Immature natural killer cell (primary cell): ENCODE measurements at regions not wholly inside any gene's neighbourhood (a gene's known extent, or its start where the extent isn't known, plus 50 kb on each side); places are given as distances from the start of the nearest gene placed in this dataset.
A peak's percentile ranks its signal among the peaks of the same experiment; 100 is the strongest.

Experiments
- DNase-seq, 3 donors: peaks; one replicate each; pipeline ENCODE4 v3.0.0; 2022; ENCODE audit warnings: mixed read lengths in 1 of 3
- H3K27ac Mint-ChIP-seq, 6 donors: one replicate each; pipeline ENCODE4 v1.8.0; 2020; ENCODE audit warnings: mixed read lengths in 6 of 6, mild to moderate bottlenecking in 5 of 6, inconsistent platforms in 4 of 6, moderate library complexity in 3 of 6
- H3K27me3 Mint-ChIP-seq, 3 donors: one replicate each; pipeline ENCODE4 v1.8.0; 2020 to 2021; ENCODE audit warnings: low read depth in 3 of 3, mild to moderate bottlenecking in 3 of 3, mixed read lengths in 3 of 3, moderate library complexity in 3 of 3, inconsistent platforms in 1 of 3
- H3K36me3 Mint-ChIP-seq, 3 donors: one replicate each; pipeline ENCODE4 v1.8.0; 2020; ENCODE audit warnings: mixed read lengths in 3 of 3, inconsistent platforms in 2 of 3, mild to moderate bottlenecking in 2 of 3
- H3K4me1 Mint-ChIP-seq, 2 donors: one replicate each; pipeline ENCODE4 v1.8.0; 2020; ENCODE audit warnings: inconsistent platforms in 2 of 2, mild to moderate bottlenecking in 2 of 2, mixed read lengths in 2 of 2, moderate library complexity in 1 of 2
- H3K4me3 Mint-ChIP-seq, 5 donors: one replicate each; pipeline ENCODE4 v1.8.0; 2020; ENCODE audit warnings: mild to moderate bottlenecking in 5 of 5, mixed read lengths in 5 of 5, inconsistent platforms in 3 of 5, moderate library complexity in 3 of 5
- H3K9me3 Mint-ChIP-seq, 6 donors: one replicate each; pipeline ENCODE4 v1.8.0; 2020; ENCODE audit warnings: mild to moderate bottlenecking in 6 of 6, mixed read lengths in 6 of 6, inconsistent platforms in 4 of 6, moderate library complexity in 3 of 6

GRCh38 chr17:17412326-17412725, 64.5 kb upstream of the MED9 start:
- no peak overlapping the region for H3K4me3 Mint-ChIP-seq

GRCh38 chr17:17413215-17413792, 63.5 kb upstream of the MED9 start:
- no peaks in the 10 kb centered on the region for H3K36me3 Mint-ChIP-seq
- DNase-seq = no peak
- H3K9me3 Mint-ChIP-seq = no peaks in the 10 kb centered on the region
- peaks cover 4 to 7% (median 5%) of the 10 kb centered on the region in 3 donors for H3K27me3 Mint-ChIP-seq
- peaks cover 13 to 21% of the 10 kb centered on the region in 2 donors for H3K4me1 Mint-ChIP-seq
- no peak overlapping the region for H3K4me3 Mint-ChIP-seq
- H3K27ac Mint-ChIP-seq = no peak overlapping the region

More at GRCh38 chr17:17412326-17412725, 64.5 kb upstream of the MED9 start:
- Mint-ChIP-seq H3K9me3 (no peaks in the 10 kb centered on the region), H3K27ac (no peak overlapping the region), H3K27me3 (peaks cover 5 to 7% (median 6%) of the 10 kb centered on the region in 3 donors), H3K36me3 (no peaks in the 10 kb centered on the region), H3K4me1 (peaks cover 13 to 26% of the 10 kb centered on the region in 2 donors)
- no peak for DNase-seq

- H3K27ac Mint-ChIP-seq = peak overlapping the region in 1 of 6 donors; percentile 52
- DNase-seq = no peak
- no peaks in the 10 kb centered on the region for H3K36me3 Mint-ChIP-seq
- peaks cover 11 to 16% of the 10 kb centered on the region in 2 donors for H3K4me1 Mint-ChIP-seq
- peaks cover 4 to 7% (median 5%) of the 10 kb centered on the region in 3 donors for H3K27me3 Mint-ChIP-seq
- H3K4me3 Mint-ChIP-seq = no peak overlapping the region
- H3K9me3 Mint-ChIP-seq = no peaks in the 10 kb centered on the region
Observed at GRCh38 chr17:17413821-17414220, 63.0 kb upstream of the MED9 start.

- H3K4me3 Mint-ChIP-seq = no peak overlapping the region
- no peaks in the 10 kb centered on the region for H3K36me3 Mint-ChIP-seq
- no peak for DNase-seq
- no peak overlapping the region for H3K27ac Mint-ChIP-seq
- H3K9me3 Mint-ChIP-seq = no peaks in the 10 kb centered on the region
- peaks cover 4 to 7% (median 5%) of the 10 kb centered on the region in 3 donors for H3K27me3 Mint-ChIP-seq
- H3K4me1 Mint-ChIP-seq = peaks cover 11 to 13% of the 10 kb centered on the region in 2 donors
Observed at GRCh38 chr17:17414341-17414805, 62.4 kb upstream of the MED9 start.

- Mint-ChIP-seq H3K4me1 (peaks cover 11 to 13% of the 10 kb centered on the region in 2 donors), H3K36me3 (no peaks in the 10 kb centered on the region), H3K9me3 (no peaks in the 10 kb centered on the region), H3K27ac (no peak overlapping the region), H3K4me3 (no peak overlapping the region), H3K27me3 (peaks cover 4 to 10% (median 5%) of the 10 kb centered on the region in 3 donors)
- no peak for DNase-seq
Observed at GRCh38 chr17:17415006-17415405, 61.8 kb upstream of the MED9 start.

GRCh38 chr17:17416007-17416399, 60.8 kb upstream of the MED9 start:
- Mint-ChIP-seq H3K9me3 (no peaks in the 10 kb centered on the region), H3K4me1 (peaks cover 11 to 13% of the 10 kb centered on the region in 2 donors), H3K27ac (no peak overlapping the region), H3K27me3 (peaks cover 4 to 10% (median 4%) of the 10 kb centered on the region in 3 donors), H3K4me3 (no peak overlapping the region), H3K36me3 (no peaks in the 10 kb centered on the region)
- peak in 1 of 3 donors; percentile 16 for DNase-seq

GRCh38 chr17:17416400-17417360, 60.1 kb upstream of the MED9 start:
- H3K9me3 Mint-ChIP-seq = no peaks in the 10 kb centered on the region

GRCh38 chr17:17417718-17418181, 59.0 kb upstream of the MED9 start:
- H3K9me3 Mint-ChIP-seq = no peaks in the 10 kb centered on the region
- no peaks in the 10 kb centered on the region for H3K36me3 Mint-ChIP-seq
- peaks cover 11 to 13% of the 10 kb centered on the region in 2 donors for H3K4me1 Mint-ChIP-seq
- H3K4me3 Mint-ChIP-seq = no peak overlapping the region
- no peak overlapping the region for H3K27ac Mint-ChIP-seq
- peaks cover 4 to 6% (median 5%) of the 10 kb centered on the region in 3 donors for H3K27me3 Mint-ChIP-seq
- DNase-seq = no peak

More at GRCh38 chr17:17416400-17417360, 60.1 kb upstream of the MED9 start:
- Mint-ChIP-seq H3K27me3 (peaks cover 4 to 7% (median 4%) of the 10 kb centered on the region in 3 donors), H3K27ac (peak overlapping the region in 1 of 6 donors; percentile 0), H3K4me3 (no peak overlapping the region), H3K4me1 (peaks cover 11 to 13% of the 10 kb centered on the region in 2 donors), H3K36me3 (no peaks in the 10 kb centered on the region)
- no peak for DNase-seq

- Mint-ChIP-seq H3K27ac (no peak overlapping the region), H3K27me3 (peaks cover 0 to 5% (median 3%) of the 10 kb centered on the region in 3 donors), H3K4me1 (peaks cover 11 to 13% of the 10 kb centered on the region in 2 donors), H3K9me3 (no peaks in the 10 kb centered on the region), H3K36me3 (no peaks in the 10 kb centered on the region), H3K4me3 (no peak overlapping the region)
- no peak for DNase-seq
Observed at GRCh38 chr17:17419166-17419565, 57.6 kb upstream of the MED9 start.

- Mint-ChIP-seq H3K27ac (no peak overlapping the region), H3K36me3 (no peaks in the 10 kb centered on the region), H3K9me3 (no peaks in the 10 kb centered on the region), H3K4me3 (no peak overlapping the region), H3K27me3 (peaks cover 0 to 5% (median 3%) of the 10 kb centered on the region in 3 donors), H3K4me1 (peaks cover 11 to 13% of the 10 kb centered on the region in 2 donors)
- no peak for DNase-seq
Observed at GRCh38 chr17:17419631-17420030, 57.2 kb upstream of the MED9 start.

- Mint-ChIP-seq H3K27me3 (peaks cover 0 to 5% (median 3%) of the 10 kb centered on the region in 3 donors), H3K27ac (no peak overlapping the region), H3K36me3 (no peaks in the 10 kb centered on the region), H3K4me3 (no peak overlapping the region), H3K4me1 (peaks cover 11 to 13% of the 10 kb centered on the region in 2 donors), H3K9me3 (no peaks in the 10 kb centered on the region)
- DNase-seq = no peak
Observed at GRCh38 chr17:17420082-17420481, 56.7 kb upstream of the MED9 start.

- DNase-seq = no peak
- H3K36me3 Mint-ChIP-seq = no peaks in the 10 kb centered on the region
- no peak overlapping the region for H3K4me3 Mint-ChIP-seq
- H3K4me1 Mint-ChIP-seq = peaks cover 11 to 13% of the 10 kb centered on the region in 2 donors
- no peak overlapping the region for H3K27ac Mint-ChIP-seq
- H3K27me3 Mint-ChIP-seq = peaks cover 0 to 5% (median 3%) of the 10 kb centered on the region in 3 donors
- H3K9me3 Mint-ChIP-seq = no peaks in the 10 kb centered on the region
Observed at GRCh38 chr17:17420561-17421269, 56.1 kb upstream of the MED9 start.

- Mint-ChIP-seq H3K36me3 (no peaks in the 10 kb centered on the region), H3K27me3 (peaks cover 0 to 5% (median 3%) of the 10 kb centered on the region in 3 donors), H3K4me3 (no peak overlapping the region), H3K9me3 (no peaks in the 10 kb centered on the region), H3K4me1 (peaks cover 4 to 6% of the 10 kb centered on the region in 2 donors), H3K27ac (peak overlapping the region in 1 of 6 donors; percentile 36)
- no peak for DNase-seq
Observed at GRCh38 chr17:17421346-17422216, 55.2 kb upstream of the MED9 start.
